ENCODE measurements at regions not wholly inside any gene's neighbourhood (a gene's known extent, or its start where the extent isn't known, plus 50 kb on each side); places are given as distances from the start of the nearest gene placed in this dataset.

- DNase-seq, result no peak
Observed at GRCh38 chr3:148601766-148602685, 95.7 kb upstream of the AGTR1 start.

GRCh38 chr3:148604270-148605085, 93.2 kb upstream of the AGTR1 start:
- no peak for DNase-seq

- no peak for DNase-seq
Observed at GRCh38 chr3:148605521-148605920, 92.2 kb upstream of the AGTR1 start.

GRCh38 chr3:148606979-148607378, 90.7 kb upstream of the AGTR1 start:
- no peak for DNase-seq

GRCh38 chr3:148607491-148607890, 90.2 kb upstream of the AGTR1 start:
- DNase-seq, result no peak

GRCh38 chr3:148612278-148612677, 85.4 kb upstream of the AGTR1 start:
- no peak for DNase-seq

- DNase-seq, result no peak
Observed at GRCh38 chr3:148615382-148615781, 82.3 kb upstream of the AGTR1 start.

- DNase-seq, result no peak
Observed at GRCh38 chr3:148625095-148625736, 72.5 kb upstream of the AGTR1 start.

GRCh38 chr3:148625991-148626390, 71.7 kb upstream of the AGTR1 start:
- DNase-seq, result no peak

GRCh38 chr3:148629006-148629405, 68.7 kb upstream of the AGTR1 start:
- DNase-seq, result no peak

GRCh38 chr3:148631124-148631903, 66.4 kb upstream of the AGTR1 start:
- no peak for DNase-seq

GRCh38 chr3:148641722-148642121, 56.0 kb upstream of the AGTR1 start:
- no peak for DNase-seq

GRCh38 chr3:148642214-148642613, 55.5 kb upstream of the AGTR1 start:
- no peak for DNase-seq

GRCh38 chr3:148642616-148643015, 55.1 kb upstream of the AGTR1 start:
- no peak for DNase-seq

GRCh38 chr3:148643389-148643840, 54.3 kb upstream of the AGTR1 start:
- DNase-seq, result no peak

GRCh38 chr3:148646126-148646665, 51.5 kb upstream of the AGTR1 start:
- DNase-seq, result no peak
